LNCaP clone FGC (cell line): ENCODE measurements at regions not wholly inside any gene's neighbourhood (a gene's known extent, or its start where the extent isn't known, plus 50 kb on each side); places are given as distances from the start of the nearest gene placed in this dataset.

ENCODE experiments used
- DNase-seq: peaks from one replicate; pipeline ENCODE4 v3.0.0-alpha.2; 2011; ENCODE audit warnings: low read depth
- H3K4me3 ChIP-seq: 2 replicates; pipeline ENCODE4 v1.5.1; 2011; ENCODE audit warnings: mild to moderate bottlenecking, low read depth, low read length, control low read depth
- TF ChIP-seq, protein P1 (sequence below): IDR thresholded peaks from 2 replicates; pipeline ENCODE4 v1.5.1; 2012; ENCODE audit warnings: mild to moderate bottlenecking; ENCODE audit not compliant: control insufficient read depth, insufficient read depth; ENCODE audit errors: extremely low read depth

DNA sequence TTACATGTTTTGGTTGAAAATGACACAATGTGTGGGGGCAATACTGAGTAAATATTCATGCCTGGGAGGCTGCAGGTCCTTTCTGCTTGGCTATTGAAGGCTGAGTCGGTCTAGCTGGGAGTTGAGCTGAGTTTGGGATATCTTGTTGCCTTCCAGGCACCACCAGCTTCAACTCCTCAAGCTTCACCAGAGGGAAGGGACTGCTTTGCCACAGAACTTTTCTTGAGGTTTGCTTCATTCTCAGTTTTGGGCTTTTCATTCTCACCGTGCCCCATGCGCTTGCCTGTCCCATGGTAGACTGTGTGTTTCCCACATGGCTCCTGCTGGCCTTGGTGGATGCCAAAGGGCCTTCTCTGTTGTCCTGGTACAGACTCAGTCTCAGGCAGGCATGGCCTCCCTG lies 198.2 kb upstream of the SOX1 start:
- TF ChIP-seq, protein P1, sequence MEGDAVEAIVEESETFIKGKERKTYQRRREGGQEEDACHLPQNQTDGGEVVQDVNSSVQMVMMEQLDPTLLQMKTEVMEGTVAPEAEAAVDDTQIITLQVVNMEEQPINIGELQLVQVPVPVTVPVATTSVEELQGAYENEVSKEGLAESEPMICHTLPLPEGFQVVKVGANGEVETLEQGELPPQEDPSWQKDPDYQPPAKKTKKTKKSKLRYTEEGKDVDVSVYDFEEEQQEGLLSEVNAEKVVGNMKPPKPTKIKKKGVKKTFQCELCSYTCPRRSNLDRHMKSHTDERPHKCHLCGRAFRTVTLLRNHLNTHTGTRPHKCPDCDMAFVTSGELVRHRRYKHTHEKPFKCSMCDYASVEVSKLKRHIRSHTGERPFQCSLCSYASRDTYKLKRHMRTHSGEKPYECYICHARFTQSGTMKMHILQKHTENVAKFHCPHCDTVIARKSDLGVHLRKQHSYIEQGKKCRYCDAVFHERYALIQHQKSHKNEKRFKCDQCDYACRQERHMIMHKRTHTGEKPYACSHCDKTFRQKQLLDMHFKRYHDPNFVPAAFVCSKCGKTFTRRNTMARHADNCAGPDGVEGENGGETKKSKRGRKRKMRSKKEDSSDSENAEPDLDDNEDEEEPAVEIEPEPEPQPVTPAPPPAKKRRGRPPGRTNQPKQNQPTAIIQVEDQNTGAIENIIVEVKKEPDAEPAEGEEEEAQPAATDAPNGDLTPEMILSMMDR, result no peak
- no peak overlapping the region for H3K4me3 ChIP-seq
- no peak for DNase-seq

DNA sequence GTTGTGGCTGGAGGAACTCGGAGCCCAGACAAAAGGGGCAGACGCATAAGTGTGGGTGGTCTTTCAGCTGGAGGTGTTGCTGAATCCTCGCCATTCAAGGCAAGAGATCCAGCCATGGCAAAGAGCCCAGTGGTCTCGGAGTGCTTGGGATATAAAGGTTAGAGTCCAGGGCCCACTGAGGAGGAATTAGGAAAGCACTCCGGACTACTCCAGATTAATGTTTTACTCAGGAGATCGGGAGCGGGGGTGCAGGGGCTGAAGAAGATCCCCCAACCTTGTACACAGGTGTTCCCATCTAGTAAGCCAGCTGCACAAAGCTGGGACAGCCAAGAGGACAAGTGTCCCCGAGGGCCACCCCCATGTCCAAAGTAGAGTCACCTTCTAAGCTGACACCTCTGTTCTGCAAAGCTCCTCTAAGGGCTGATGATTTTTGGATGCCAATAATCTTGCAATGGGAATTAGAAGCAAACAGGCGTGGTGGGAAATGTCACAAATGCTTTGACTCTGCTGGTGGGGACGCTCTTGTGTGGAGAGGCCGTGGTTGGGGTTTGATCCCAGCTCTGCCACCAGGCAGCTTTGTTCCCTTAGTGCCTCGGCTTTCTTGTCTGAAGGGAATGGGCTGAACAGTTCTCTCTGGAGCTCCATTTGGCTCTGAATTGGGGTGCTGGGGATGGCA lies 194.3 kb upstream of the SOX1 start:
- no peak overlapping the region for H3K4me3 ChIP-seq
- TF ChIP-seq, protein P1, result no peak
- DNase-seq, result no peak

DNA sequence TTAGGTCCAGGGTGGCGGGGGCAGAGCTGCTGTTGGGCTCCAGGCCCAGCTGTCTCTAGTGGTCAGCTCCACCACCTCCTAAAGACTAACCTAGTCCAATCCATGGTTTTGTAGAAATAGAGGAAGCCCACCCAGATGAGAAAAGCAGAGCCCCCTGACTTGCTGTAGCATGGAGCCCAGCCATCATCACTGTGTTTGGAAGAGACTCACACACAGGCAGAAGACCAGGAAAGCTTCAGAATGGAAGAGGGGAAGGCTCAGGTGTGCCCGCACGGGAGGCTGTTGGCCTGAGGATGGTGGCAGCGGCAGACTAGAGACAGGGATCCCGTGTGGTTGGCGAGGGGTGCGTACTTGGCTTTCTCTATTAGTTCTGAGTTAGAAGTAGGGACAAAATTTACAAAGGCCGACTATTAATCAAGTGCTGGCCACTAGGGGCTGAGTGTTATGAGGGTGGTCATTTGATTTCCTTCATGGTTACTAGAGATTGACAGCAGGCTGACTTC lies 193.2 kb upstream of the SOX1 start:
- H3K4me3 ChIP-seq, result no peak overlapping the region
- no peak for DNase-seq
- TF ChIP-seq, protein P1, result no peak

DNA sequence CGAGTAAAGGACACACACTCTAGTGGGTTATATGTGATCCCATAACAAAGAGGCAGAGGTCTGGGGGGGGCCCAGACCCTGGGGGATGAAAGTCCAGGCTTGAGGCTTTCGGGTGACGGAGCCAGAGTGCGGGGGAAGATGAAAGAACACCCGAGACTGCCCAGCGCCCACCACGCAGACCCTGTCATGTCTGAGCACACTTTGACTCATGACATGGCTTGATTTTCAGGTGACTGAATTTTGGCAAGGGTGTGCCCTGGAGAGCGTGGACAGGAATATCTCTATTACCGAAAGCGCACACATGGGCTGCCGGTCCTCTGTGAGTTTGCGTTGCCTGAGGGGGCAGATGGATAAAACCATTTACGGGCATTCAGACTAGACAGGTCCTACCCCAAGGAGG lies 192.0 kb upstream of the SOX1 start:
- TF ChIP-seq, protein P1, result no peak
- no peak for DNase-seq
- H3K4me3 ChIP-seq, result no peak overlapping the region

DNA sequence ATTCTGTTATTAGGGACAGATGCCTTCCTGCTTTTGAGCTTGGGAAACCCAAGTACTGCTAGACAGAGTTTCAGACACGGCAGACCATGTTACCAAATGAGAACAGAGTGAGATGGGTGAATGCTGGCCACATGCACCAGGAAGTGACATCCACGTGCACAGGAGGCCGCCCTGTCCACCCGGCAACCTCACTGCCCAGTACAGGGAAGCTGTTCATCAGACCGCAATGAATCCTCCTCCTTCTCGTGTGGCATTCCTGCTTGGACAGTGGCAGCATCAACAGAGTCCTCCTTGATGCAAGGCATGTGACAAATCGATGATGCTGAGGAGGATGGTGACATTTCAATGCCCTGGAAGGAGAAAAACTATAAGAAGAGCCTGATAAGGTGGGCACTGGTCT lies 191.0 kb upstream of the SOX1 start:
- DNase-seq, result no peak
- TF ChIP-seq, protein P1, result no peak
- no peak overlapping the region for H3K4me3 ChIP-seq

DNA sequence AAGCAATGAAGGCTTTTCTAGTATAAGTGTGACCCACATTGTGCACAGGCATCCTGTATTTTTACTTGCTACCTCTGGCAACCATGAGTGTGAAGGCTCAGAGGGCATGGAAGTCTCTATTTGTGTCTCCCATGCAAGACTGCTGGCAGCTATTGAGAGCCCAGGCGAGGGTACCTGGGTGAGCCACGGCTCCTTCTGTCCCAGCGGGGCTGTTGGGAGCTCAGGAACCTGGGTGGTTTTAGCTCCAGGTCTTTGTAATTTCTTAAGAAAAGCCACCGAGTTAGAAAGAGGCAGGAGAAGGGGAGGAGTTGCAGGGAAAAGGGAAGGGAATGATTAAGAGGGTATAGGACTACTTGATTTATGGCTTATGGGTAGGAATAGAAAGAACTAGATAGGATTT lies 190.4 kb upstream of the SOX1 start:
- DNase-seq, result no peak
- TF ChIP-seq, protein P1, result no peak
- no peak overlapping the region for H3K4me3 ChIP-seq

DNA sequence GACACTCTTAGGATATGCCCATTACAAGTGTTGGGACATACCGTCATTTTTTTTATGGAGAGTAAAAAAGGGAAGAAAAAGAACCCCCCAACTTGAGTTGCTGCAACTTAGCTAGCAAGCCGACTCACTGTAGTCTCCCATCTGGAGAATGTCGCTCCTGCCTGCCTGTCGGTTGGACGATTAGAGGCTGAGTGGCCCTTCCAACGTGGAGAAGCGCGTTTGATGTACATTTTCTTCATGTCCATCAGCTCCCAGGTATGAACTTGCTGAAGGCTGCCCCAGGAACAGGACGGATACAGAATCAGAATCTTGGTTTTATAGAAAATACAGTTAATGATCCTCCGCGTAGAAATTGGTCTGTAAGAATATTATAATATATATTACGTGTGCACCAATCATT lies 189.0 kb upstream of the SOX1 start:
- TF ChIP-seq, protein P1, result no peak
- H3K4me3 ChIP-seq, result no peak overlapping the region
- no peak for DNase-seq
